Left lobe of liver (tissue), 2 donors: ENCODE measurements at regions not wholly inside any gene's neighbourhood (a gene's known extent, or its start where the extent isn't known, plus 50 kb on each side); places are given as distances from the start of the nearest gene placed in this dataset.
"Not testable (repeated sequence)": the region's sequence is repeated elsewhere in the genome, so short reads cannot be mapped to it uniquely, and the experiment has no call there.

Experiments used
- ATAC-seq: fragments of 200-7000 bp; cut with Tn5 transposase; one replicate; pipeline ENCODE4 v1.9.1; 2020; ENCODE audit warnings: mild to moderate bottlenecking, moderate library complexity
- DNase-seq: peaks from one replicate; pipeline ENCODE4 v3.0.0-alpha.2; 2020; ENCODE audit warnings: low spot score
- donor health status: DM: no; HTN: no; CAD: no; lungs with moderate emphysema.
- donor health status: DM: no; HTN: yes; CAD: no.

DNA sequence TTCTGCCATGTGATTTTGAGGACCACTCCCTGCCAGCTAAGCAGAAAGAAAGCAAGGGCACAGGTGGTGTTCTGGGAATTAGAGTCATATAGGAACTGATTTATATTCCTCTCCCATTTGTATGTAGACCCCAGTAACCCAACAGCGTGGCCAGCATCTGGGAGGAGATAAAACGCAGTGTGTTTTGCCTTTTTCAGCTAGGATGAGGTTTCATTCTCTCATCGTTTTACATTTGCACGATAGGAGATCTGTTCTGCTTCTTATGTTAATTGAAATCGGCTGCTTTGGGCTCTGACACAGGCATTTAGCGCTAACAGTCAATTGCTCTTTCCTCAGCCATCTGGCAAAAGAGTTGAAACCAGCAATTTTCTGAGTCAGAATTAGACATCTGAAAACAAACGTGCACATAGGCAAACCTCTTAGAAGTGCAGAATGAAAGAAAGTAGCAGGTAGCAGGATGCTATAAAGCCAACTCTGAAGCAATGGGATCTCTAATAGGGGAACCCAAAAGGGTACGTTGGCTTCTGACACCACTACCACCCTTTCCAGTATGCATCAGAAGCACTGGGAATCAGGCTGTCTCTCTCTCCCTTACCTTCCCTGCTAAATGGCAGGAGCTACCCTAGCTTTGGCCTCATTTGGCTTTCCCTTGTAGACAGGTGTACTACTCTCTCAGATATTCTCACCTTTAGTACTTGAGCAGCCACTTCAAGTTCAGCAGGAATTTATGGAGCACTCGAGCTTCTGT lies 219.1 kb downstream of the PHLDA1 start:
- DNase-seq (no peak), ATAC-seq (no peak)

DNA sequence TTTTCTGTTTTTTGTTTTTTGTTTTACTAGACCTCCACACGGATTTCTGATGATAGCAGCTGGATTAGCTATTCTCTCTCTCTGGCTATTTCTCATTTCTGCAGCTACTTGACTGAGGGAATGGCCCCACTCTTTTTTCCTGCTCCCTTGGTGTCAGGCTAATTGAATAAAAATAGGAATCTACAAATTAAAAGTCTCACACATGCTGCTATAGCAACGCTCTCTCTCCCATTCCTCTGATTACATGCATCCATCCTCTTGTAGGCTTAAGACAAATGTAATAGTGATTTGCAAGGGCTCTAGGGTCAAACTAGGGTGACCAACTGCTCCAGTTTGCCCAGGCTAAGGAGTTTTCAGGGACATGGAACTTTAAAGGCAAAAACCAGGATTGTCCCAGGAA lies 221.8 kb downstream of the PHLDA1 start:
- ATAC-seq (no peak), DNase-seq (no peak)

DNA sequence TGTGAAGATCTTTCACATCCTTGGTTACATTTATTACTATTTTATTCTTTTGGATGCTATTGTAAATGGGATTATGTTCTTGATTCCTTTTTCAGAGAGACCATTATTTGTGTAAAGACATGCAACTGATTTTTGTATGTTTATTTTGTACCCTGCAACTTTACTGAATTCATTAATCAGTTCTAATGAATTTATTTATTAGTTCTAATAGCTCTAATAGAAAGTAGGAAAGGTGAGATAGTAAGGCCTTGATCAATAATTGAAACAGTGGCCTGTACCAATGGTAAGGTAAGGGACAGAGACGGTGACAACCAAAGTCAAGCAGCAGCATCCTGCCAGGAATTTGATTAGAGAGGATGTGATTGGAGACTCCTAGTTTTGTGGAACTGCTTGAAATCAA lies 224.1 kb downstream of the PHLDA1 start:
- no peak for ATAC-seq
- no peak for DNase-seq

DNA sequence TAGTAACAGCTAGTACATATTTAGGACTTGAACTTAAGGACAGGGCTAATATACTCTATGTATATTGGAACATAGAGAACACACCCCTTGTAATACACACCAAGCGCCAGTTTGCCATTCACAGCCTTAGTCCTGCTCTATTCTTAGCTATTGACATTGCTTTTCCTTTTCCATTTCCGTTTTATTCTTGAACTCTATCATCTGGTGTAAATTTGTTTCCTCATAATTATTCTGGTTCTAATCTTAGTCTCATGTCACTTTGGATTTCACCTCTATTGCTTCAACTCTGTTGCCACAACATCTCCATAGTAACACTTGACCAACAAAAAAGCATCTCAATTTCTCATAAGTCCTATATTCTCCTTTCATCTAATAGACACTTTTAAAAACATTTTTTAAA lies 225.7 kb downstream of the PHLDA1 start:
- DNase-seq = no peak

GRCh38 chr12:75805320-75805719 lies 226.3 kb downstream of the PHLDA1 start:
- ATAC-seq = no peak
- no peak for DNase-seq

More for the DNA sequence above, 225.7 kb downstream of the PHLDA1 start:
- ATAC-seq = no peak

GRCh38 chr12:75798136-75798926 lies 233.2 kb downstream of the PHLDA1 start:
- no peak for ATAC-seq
- DNase-seq = no peak

- ATAC-seq = no peak
- no peak for DNase-seq
Measured at GRCh38 chr12:75795125-75795524, 236.5 kb downstream of the PHLDA1 start.

DNA sequence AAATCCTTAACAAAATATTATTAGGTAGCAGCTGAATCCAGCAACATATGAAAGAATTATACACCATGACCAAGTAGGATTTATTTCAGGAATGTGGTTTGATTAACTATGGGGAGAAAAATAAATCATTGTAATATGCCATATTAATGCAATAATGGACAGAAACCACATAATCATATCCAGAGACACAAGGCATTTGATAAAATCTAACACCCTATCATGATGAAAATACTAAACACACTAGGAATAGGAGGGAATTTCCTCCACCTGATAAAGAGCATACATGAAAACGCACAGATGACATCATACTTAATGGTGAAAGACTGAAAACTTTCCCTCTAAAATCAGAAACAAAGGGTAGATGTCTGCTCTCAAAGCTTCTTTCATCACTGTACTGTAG lies 238.9 kb downstream of the PHLDA1 start:
- ATAC-seq (no peak), DNase-seq (no peak)

DNA sequence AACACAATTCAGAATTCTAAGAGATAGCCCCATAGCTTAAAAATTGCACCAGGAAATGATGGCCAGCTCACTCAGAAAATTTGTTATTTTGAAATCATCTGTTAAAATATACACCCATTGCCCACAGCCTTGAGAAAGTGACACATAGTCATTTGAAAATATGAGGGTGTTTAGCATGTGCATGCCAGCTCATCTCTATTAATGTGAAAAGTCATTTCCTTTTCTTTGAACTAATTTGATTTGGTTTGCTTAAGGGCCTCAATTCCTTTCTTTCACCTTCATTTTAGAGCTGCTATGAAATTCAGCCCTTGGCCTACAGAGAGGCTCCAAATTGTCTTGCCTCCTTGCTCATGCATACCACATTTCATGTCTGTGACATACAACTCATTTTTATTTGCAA lies 241.4 kb downstream of the PHLDA1 start:
- ATAC-seq (no peak), DNase-seq (no peak)

DNA sequence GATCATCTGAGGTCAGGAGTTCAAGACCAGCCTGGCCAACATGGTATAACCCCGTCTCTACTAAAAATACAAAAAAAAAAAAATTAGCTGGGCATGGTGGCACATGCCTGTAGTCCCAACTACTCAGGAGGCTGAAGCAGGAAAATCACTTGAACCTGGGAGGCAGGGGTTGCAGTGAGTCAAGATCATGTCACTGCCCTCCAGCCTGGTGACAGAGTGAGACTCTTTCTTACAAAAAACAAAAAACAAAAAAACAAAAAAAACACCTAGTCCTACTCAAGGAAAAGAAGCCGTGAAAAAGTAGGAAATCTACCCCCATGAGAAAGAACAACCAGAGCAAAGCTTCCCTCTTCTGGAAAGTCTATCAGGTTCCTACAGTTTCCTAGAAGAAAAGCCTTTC lies 244.4 kb downstream of the PHLDA1 start:
- not testable (repeated sequence) for DNase-seq, ATAC-seq

GRCh38 chr12:75786070-75786469 lies 245.5 kb downstream of the PHLDA1 start:
- DNase-seq (no peak), ATAC-seq (no peak)

GRCh38 chr12:75784591-75784990 lies 247.0 kb downstream of the PHLDA1 start:
- ATAC-seq = peak; percentile 98
- peak; percentile 92 for DNase-seq

DNA sequence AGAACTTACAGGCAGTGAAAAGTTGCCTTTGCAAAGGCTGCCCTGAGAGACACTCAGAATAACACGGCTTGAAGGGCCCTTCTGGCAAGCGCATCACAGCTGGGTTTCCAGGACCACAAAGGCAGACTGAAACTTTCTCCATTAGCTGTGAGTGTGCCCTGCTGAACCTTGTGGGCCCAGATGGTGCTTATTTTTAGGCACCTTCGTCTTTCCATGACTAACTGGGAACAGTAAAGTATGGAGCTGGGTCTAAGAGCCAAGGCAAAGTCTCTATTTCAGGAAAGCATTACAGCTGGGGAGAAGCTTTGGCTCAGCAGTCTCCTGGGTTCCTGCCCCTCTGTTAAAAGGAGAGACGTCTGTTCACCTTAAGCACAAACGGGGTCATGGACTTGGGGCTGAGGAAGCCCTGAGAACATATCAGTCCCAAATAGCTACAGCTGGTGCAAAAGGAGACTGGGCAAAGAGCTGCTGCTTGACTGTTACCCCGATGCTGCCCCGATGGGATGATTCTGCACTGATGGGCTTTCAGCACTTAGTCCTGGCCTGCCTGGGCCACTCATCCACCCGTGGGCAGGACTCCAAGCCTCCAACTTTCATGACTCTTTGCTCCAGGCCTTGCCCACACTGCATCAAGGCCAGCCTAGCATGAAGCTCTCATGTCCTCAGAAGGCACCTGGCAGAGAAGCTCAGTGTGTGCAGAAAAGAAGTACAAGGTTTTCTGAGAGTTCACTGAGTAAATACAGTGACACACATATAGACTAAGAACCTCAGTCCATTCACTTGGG lies 248.3 kb downstream of the PHLDA1 start:
- no peak for ATAC-seq

DNA sequence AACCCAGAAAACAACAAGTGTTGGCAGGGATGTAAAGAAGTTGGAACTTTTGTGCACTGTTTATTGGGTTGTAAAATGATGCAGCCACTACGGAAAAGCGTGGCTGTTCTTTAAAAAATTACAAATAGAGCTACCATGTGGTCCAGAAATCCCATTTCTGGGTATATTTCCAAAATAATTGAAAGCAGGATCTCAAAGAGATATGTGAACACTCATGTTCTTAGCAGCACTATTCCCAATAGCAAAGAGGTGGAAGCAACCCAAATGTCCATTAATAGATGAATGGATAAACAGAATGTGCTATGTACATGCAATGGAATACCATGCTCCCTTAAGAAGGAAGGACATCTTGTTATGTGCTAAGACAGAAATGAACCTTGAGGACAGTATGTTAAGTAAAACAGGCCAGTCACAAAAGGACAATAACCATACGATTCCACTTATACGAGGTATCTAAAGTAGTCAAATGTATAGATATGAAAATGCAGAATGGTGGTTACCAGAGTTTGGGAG lies 249.5 kb downstream of the PHLDA1 start:
- ATAC-seq (no peak), DNase-seq (no peak)

More for the DNA sequence above, 248.3 kb downstream of the PHLDA1 start:
- DNase-seq = no peak

- ATAC-seq (no peak), DNase-seq (no peak)
Measured at GRCh38 chr12:75781532-75782046, 250.0 kb downstream of the PHLDA1 start.

GRCh38 chr12:75779891-75780496 lies 251.6 kb downstream of the PHLDA1 start:
- DNase-seq (no peak), ATAC-seq (no peak)

DNA sequence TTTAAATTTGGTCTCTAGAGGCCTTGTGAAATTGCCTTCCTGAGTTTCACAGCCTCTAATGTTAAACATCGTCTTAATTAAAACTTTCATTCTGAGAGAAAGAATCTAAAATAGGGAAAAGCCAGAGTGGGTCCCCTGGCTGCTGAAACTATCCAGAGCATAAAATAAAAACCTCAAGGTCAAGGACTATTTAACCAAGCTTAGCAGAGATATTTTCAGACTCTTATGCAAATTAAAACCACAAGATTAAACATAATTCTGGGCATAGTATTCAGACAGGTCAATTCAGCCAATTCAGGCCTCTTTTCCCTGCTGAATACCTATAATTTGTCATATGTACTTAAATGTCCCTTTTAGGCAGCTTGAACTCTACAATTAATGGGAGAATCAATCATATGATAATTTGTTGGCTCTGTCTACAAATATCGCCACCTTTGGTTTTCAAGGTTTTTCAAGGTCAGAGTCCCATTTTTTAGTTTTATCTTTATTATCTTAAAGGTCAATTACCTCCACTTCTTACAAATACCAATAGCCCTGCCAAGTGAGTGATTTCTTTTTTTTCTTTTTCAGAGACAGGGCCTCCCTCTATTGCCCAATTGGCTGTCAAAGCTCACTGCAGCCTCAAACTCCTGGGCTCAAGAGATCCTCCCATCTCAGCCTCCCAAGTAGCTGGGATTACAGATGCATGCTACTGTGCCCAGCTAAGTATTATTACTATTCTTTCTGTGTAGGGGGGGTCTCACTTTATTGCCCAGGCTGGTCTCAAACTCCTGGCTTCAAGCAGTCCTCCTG lies 257.1 kb downstream of the PHLDA1 start:
- ATAC-seq (peak; percentile 33), DNase-seq (no peak)

- no peak for DNase-seq
- ATAC-seq = no peak
Measured at GRCh38 chr12:75773377-75773776, 258.2 kb downstream of the PHLDA1 start.

DNA sequence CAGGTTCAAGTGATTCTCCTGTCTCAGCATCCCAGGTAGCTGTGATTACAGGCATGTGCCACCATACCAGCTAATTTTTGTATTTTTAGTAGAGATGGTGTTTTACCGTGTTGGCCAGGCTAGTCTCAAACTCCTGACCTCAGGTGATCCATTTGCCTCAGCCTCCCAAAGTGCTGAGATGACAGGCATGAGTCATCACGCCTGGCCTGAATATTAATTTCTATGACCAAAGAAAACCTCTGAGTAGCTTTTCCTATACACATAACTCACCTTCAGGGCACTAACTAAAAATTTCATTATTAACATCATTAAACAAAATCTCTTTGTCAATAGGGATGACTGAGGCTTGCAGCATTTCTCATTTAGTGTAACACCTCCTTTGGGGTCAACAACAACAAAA lies 259.6 kb upstream of the KRR1 start:
- ATAC-seq (no peak), DNase-seq (no peak)

DNA sequence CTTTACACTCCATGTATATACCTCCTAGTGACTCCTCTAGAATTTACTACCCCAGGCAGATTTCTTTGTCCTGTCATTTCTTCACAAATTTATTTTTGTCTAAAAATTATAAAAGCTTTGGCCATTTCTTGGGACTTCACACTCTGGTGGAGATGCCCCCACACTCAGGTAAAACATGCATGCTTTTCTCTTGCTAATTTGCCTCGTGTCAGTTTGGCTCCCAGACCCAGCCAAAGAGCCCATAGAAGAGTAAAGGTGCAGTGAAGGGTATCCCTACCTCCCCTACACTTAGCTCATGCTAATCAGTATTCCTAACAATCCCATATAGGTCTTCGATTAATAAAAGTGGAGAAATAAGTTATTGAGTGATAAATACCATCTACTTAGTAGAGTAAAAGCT lies 256.5 kb upstream of the KRR1 start:
- ATAC-seq (no peak), DNase-seq (no peak)
